HCT116 (cell line): ENCODE measurements at regions not wholly inside any gene's neighbourhood (a gene's known extent, or its start where the extent isn't known, plus 50 kb on each side); places are given as distances from the start of the nearest gene placed in this dataset.

Experiments used
- ATAC-seq: fragments of 200-7000 bp; cut with Tn5 transposase; 2 replicates; pipeline ENCODE4 v1.9.1; 2020; ENCODE audit warnings: mild to moderate bottlenecking, moderate library complexity
- BruUV-seq: library from RNA; stranded (reverse); fragments of 400-500 nt; replicated peaks from 2 replicates; lab custom pipeline; 2021; lab: Mats Ljungman, UMichigan
- CTCF ChIA-PET: fragments of 300-600 bp; sonication (Branson Sonifier 250); formaldehyde crosslinking; loops from one replicate; lab custom pipeline; 2021; ENCODE audit warnings: antibody characterized with exemption; lab: Charles Lee
- POLR2A ChIA-PET: fragments of 300-600, 350-600 bp; sonication (Branson Sonifier 250); formaldehyde crosslinking; loops from one replicate; lab custom pipeline; 2021; ENCODE audit warnings: antibody characterized with exemption; lab: Charles Lee
- RAD21 ChIA-PET, 2 experiments: fragments of 300-600 bp; sonication (Branson Sonifier 250); formaldehyde crosslinking; loops; one replicate each; lab custom pipeline; 2023; ENCODE audit warnings: low total read pairs in 2 of 2; ENCODE audit not compliant: uncharacterized antibody in 2 of 2, unreplicated experiment in 2 of 2, low non-redundant PET in 1 of 2; lab: Charles Lee
- DNase-seq: peaks from one replicate; pipeline ENCODE4 v3.0.0-alpha.2; 2010; ENCODE audit warnings: low read depth, low spot score
- H2AFZ ChIP-seq: fragments of 200-600 bp; shearing (Covaris generic), sonication (generic); 2 replicates; pipeline ENCODE4 v1.6.1; 2017; ENCODE audit warnings: low read depth, mixed run types, mixed read lengths, antibody characterized with exemption, low read length; ENCODE audit not compliant: poor library complexity, severe bottlenecking
- H3K27ac ChIP-seq: 2 replicates; pipeline ENCODE4 v1.5.1; 2012; ENCODE audit warnings: low read depth, low read length
- H3K27me3 ChIP-seq: fragments of 200-600 bp; sonication (generic); 2 replicates; pipeline ENCODE4 v1.6.1; 2016; ENCODE audit warnings: mixed run types, low read length, mixed read lengths; ENCODE audit not compliant: insufficient read depth
- H3K36me3 ChIP-seq, 2 experiments: fragments of 200-500 bp in 1 of 2; fragments of 200-600 bp in 1 of 2; sonication (Bioruptor generic) in 1 of 2; sonication (generic) in 1 of 2; 2 replicates each; pipeline versions ENCODE4 v1.5.1 to v1.6.1; 2014 to 2016; ENCODE audit warnings: low read length in 2 of 2, inconsistent platforms in 1 of 2, mixed read lengths in 1 of 2, mixed run types in 1 of 2; ENCODE audit not compliant: insufficient read depth in 2 of 2, control insufficient read depth in 1 of 2
- H3K4me1 ChIP-seq, 2 experiments: fragments of 200-600 bp in 1 of 2; sonication (generic) in 1 of 2; 2 replicates each; pipeline versions ENCODE4 v1.5.1 to v1.6.1; 2012 to 2017; ENCODE audit warnings: low read length in 2 of 2, inconsistent platforms in 1 of 2, mild to moderate bottlenecking in 1 of 2, mixed read lengths in 1 of 2, mixed run types in 1 of 2, moderate library complexity in 1 of 2; ENCODE audit not compliant: insufficient read depth in 2 of 2, control insufficient read depth in 1 of 2
- H3K4me2 ChIP-seq: fragments of 200-600 bp; sonication (generic); 2 replicates; pipeline ENCODE4 v1.6.1; 2017; ENCODE audit warnings: mixed run types, low read length, mixed read lengths
- H3K4me3 ChIP-seq, 2 experiments: fragments of 200-600 bp in 1 of 2; sonication (generic) in 1 of 2; replicated peaks in 1 of 2; 2 replicates each; pipeline ENCODE4 v1.5.1; 2011 to 2016; ENCODE audit warnings: low read length in 2 of 2, control low read depth in 1 of 2, low read depth in 1 of 2, mild to moderate bottlenecking in 1 of 2, mixed read lengths in 1 of 2, mixed run types in 1 of 2
- H3K79me2 ChIP-seq: fragments of 200-600 bp; sonication (generic); 2 replicates; pipeline ENCODE4 v1.6.1; 2017; ENCODE audit warnings: mild to moderate bottlenecking, mixed run types, low read length, moderate library complexity, mixed read lengths; ENCODE audit not compliant: insufficient read depth
- H3K9ac ChIP-seq: fragments of 200-600 bp; sonication (generic); 2 replicates; pipeline ENCODE4 v1.6.1; 2016; ENCODE audit warnings: low read length, mixed read lengths
- H3K9me2 ChIP-seq: fragments of 200-600 bp; sonication (generic), shearing (Covaris generic); 2 replicates; pipeline ENCODE4 v1.6.1; 2017; ENCODE audit warnings: mixed run types, mild to moderate bottlenecking, moderate library complexity; ENCODE audit not compliant: insufficient read depth
- H3K9me3 ChIP-seq, 2 experiments: fragments of 200-500 bp in 1 of 2; fragments of 200-600 bp in 1 of 2; sonication (Bioruptor generic) in 1 of 2; sonication (generic) in 1 of 2; 2 replicates each; pipeline ENCODE4 v1.6.1; 2014 to 2017; ENCODE audit warnings: low read length in 2 of 2, mixed read lengths in 2 of 2, inconsistent platforms in 1 of 2, low read depth in 1 of 2, mild to moderate bottlenecking in 1 of 2, mixed run types in 1 of 2, moderate library complexity in 1 of 2; ENCODE audit not compliant: control insufficient read depth in 1 of 2, insufficient read depth in 1 of 2
- H4K20me1 ChIP-seq: fragments of 200-600 bp; sonication (generic), shearing (Covaris generic); 2 replicates; pipeline ENCODE4 v1.6.1; 2017; ENCODE audit warnings: mixed run types, mild to moderate bottlenecking, moderate library complexity; ENCODE audit not compliant: insufficient read depth
- CBX3 ChIP-seq: IDR thresholded peaks from 2 replicates; pipeline ENCODE4 v1.6.1; 2012; ENCODE audit warnings: low read depth
- EGR1 ChIP-seq: IDR thresholded peaks from 2 replicates; pipeline ENCODE4 v1.6.1; 2012; ENCODE audit warnings: low read depth
- ELF1 ChIP-seq: IDR thresholded peaks from 2 replicates; pipeline ENCODE4 v1.6.1; 2012; ENCODE audit warnings: low read depth, borderline replicate concordance
- EZH2 ChIP-seq: fragments of 200-600 bp; sonication (generic); IDR thresholded peaks from 2 replicates; pipeline ENCODE4 v1.6.1; 2017; ENCODE audit warnings: antibody characterized with exemption, mixed run types
- EZH2phosphoT487 ChIP-seq: fragments of 200-600 bp; IDR thresholded peaks from 2 replicates; pipeline ENCODE4 v1.6.1; 2018; ENCODE audit warnings: antibody characterized with exemption, borderline replicate concordance
- FOSL1 ChIP-seq: IDR thresholded peaks from 2 replicates; pipeline ENCODE4 v1.6.1; 2012; ENCODE audit warnings: low read depth
- JUND ChIP-seq: IDR thresholded peaks from 2 replicates; pipeline ENCODE4 v1.6.1; 2012
- MAX ChIP-seq: IDR thresholded peaks from 2 replicates; pipeline ENCODE4 v1.6.1; 2012
- POLR2AphosphoS5 ChIP-seq: IDR thresholded peaks from 2 replicates; pipeline ENCODE4 v1.6.1; 2011; ENCODE audit warnings: mild to moderate bottlenecking, low read depth, low read length, moderate library complexity
- RAD21 ChIP-seq: IDR thresholded peaks from 2 replicates; pipeline ENCODE4 v1.6.1; 2012; ENCODE audit warnings: low read depth, mild to moderate bottlenecking
- REST ChIP-seq: IDR thresholded peaks from 2 replicates; pipeline ENCODE4 v1.6.1; 2012; ENCODE audit warnings: low read depth
- SIN3A ChIP-seq: IDR thresholded peaks from 2 replicates; pipeline ENCODE4 v1.6.1; 2012; ENCODE audit warnings: low read depth
- SRF ChIP-seq: IDR thresholded peaks from 2 replicates; pipeline ENCODE4 v1.6.1; 2012; ENCODE audit warnings: low read depth
- TCF7L2 ChIP-seq: IDR thresholded peaks from 2 replicates; pipeline ENCODE4 v1.7.0; 2011; ENCODE audit warnings: borderline replicate concordance, inconsistent platforms; ENCODE audit not compliant: insufficient read depth, insufficient read length; ENCODE audit errors: extremely low read depth
- YY1 ChIP-seq: IDR thresholded peaks from 2 replicates; pipeline ENCODE4 v1.6.1; 2011; ENCODE audit warnings: low read length, low read depth, moderate library complexity, mild to moderate bottlenecking; ENCODE audit not compliant: insufficient replicate concordance; ENCODE audit errors: extremely low read depth
- ZBTB33 ChIP-seq: IDR thresholded peaks from 2 replicates; pipeline ENCODE4 v1.6.1; 2011; ENCODE audit warnings: mild to moderate bottlenecking, low read length, moderate library complexity; ENCODE audit not compliant: insufficient replicate concordance; ENCODE audit errors: extremely low read depth
- ZFX ChIP-seq: fragments of 450-650 bp; IDR thresholded peaks from 2 replicates; pipeline ENCODE4 v1.6.1; 2017
- ZNF274 ChIP-seq: fragments of 200-500 bp; sonication (Bioruptor generic); IDR thresholded peaks from 2 replicates; pipeline ENCODE4 v1.6.1; 2014; ENCODE audit warnings: mild to moderate bottlenecking, low read depth, low read length, inconsistent platforms
- intact Hi-C: fragments of 100-400 bp; cut with micrococcal nuclease; formaldehyde crosslinking; loops from 2 replicates; pipeline ENCODE4 v1.10.0; 2022
- TF ChIP-seq, protein P1 (sequence below): IDR thresholded peaks from 2 replicates; pipeline ENCODE4 v1.6.1; 2012

GRCh38 chr19:27796540-27796939, 1416.4 kb downstream of the UQCRFS1 start (continued):
- no peak for TF ChIP-seq ZBTB33
- TF ChIP-seq CBX3: no peak
- TF ChIP-seq EZH2phosphoT487: no peak
- no peak for TF ChIP-seq ZNF274
- no peak for TF ChIP-seq ZFX
- TF ChIP-seq ELF1: no peak
- TF ChIP-seq, protein P1, sequence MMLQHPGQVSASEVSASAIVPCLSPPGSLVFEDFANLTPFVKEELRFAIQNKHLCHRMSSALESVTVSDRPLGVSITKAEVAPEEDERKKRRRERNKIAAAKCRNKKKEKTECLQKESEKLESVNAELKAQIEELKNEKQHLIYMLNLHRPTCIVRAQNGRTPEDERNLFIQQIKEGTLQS: no peak
- no peak for TF ChIP-seq JUND
- no peak for TF ChIP-seq RAD21

GRCh38 chr19:27796073-27796472, 1416.9 kb downstream of the UQCRFS1 start:
- no peaks in the 10 kb centered on the region for H3K9me3 ChIP-seq
- H2AFZ ChIP-seq: no peak overlapping the region
- peaks cover 8 to 12% of the 10 kb centered on the region in 2 experiments; a peak in 3 of 4 replicates for H3K4me1 ChIP-seq
- ATAC-seq: no peak
- ChIA-PET RAD21 (no interaction called here), POLR2A (no interaction called here), CTCF (no interaction called here)
- H3K27ac ChIP-seq: no peak overlapping the region
- H4K20me1 ChIP-seq: no peaks in the 10 kb centered on the region
- no peak for DNase-seq
- no peak overlapping the region for H3K9ac ChIP-seq
- peaks cover 67% of the 10 kb centered on the region for H3K79me2 ChIP-seq
- intact Hi-C loops: no loop called here
- H3K9me2 ChIP-seq: no peaks in the 10 kb centered on the region
- H3K36me3 ChIP-seq: peaks cover 0 to 5% of the 10 kb centered on the region in 2 experiments; a peak in 2 of 4 replicates
- no peak overlapping the region for H3K4me2 ChIP-seq
- H3K27me3 ChIP-seq: no peaks in the 10 kb centered on the region
- BruUV-seq: no TSS peak
- H3K4me3 ChIP-seq: no peak overlapping the region
- TF ChIP-seq ELF1: no peak
- TF ChIP-seq SIN3A: no peak
- no peak for TF ChIP-seq MAX
- no peak for TF ChIP-seq RAD21
- no peak for TF ChIP-seq YY1
- TF ChIP-seq EZH2: no peak
- TF ChIP-seq SRF: no peak
- TF ChIP-seq POLR2AphosphoS5: no peak
- TF ChIP-seq FOSL1: no peak
- no peak for TF ChIP-seq JUND
- no peak for TF ChIP-seq EGR1
- no peak for TF ChIP-seq ZBTB33
- no peak for TF ChIP-seq CBX3
- TF ChIP-seq TCF7L2: no peak
- no peak for TF ChIP-seq REST
